Mammary epithelial cell (primary cell): ENCODE measurements at regions not wholly inside any gene's neighbourhood (a gene's known extent, or its start where the extent isn't known, plus 50 kb on each side); places are given as distances from the start of the nearest gene placed in this dataset.

Source experiments
- CTCF ChIP-seq, 2 donors: IDR thresholded peaks in 1 of 2; conservative IDR thresholded peaks in 1 of 2; 2 replicates each; pipeline ENCODE4 v1.5.1; 2011 to 2012; ENCODE audit warnings: inconsistent platforms in 2 of 2, low read length in 2 of 2, mild to moderate bottlenecking in 2 of 2, control low read depth in 1 of 2, low read depth in 1 of 2; ENCODE audit not compliant: insufficient read depth in 1 of 2; ENCODE audit errors: extremely low read depth in 1 of 2
- EZH2 ChIP-seq: IDR thresholded peaks from 2 replicates; pipeline ENCODE4 v1.6.1; 2012; ENCODE audit warnings: low read length, inconsistent platforms, borderline replicate concordance

- TF ChIP-seq CTCF (conservative IDR thresholded peaks at IDR 0.05 in 1 of 2, IDR thresholded peaks at IDR 0.05 in 1 of 2; ENCODE audit: extremely low read depth in 1 of 2, insufficient read depth in 1 of 2, low read depth in 1 of 2, low read length in 2 of 2): no peak
- TF ChIP-seq EZH2: no peak
Measured at GRCh38 chr10:2682491-2682890, 384.9 kb upstream of the PFKP start.
